Left ventricle myocardium inferior (tissue), 1 donor: ENCODE measurements at regions not wholly inside any gene's neighbourhood (a gene's known extent, or its start where the extent isn't known, plus 50 kb on each side); places are given as distances from the start of the nearest gene placed in this dataset.
A peak's percentile ranks its signal among the peaks of the same experiment; 100 is the strongest.
"Not testable (repeated sequence)": the region's sequence is repeated elsewhere in the genome, so short reads cannot be mapped to it uniquely, and the experiment has no call there.

Source experiments
- DNase-seq: peaks from one replicate; pipeline ENCODE4 v3.0.0-alpha.2; 2020
- H3K27ac ChIP-seq: fragments of 200-600 bp; replicated peaks from 2 replicates; pipeline ENCODE4 v1.8.0; 2021
- H3K27me3 ChIP-seq: fragments of 200-600 bp; 2 replicates; pipeline ENCODE4 v1.8.0; 2021; ENCODE audit warnings: low read depth
- H3K36me3 ChIP-seq: fragments of 200-600 bp; 2 replicates; pipeline ENCODE4 v1.8.0; 2021
- H3K4me1 ChIP-seq: fragments of 200-600 bp; 2 replicates; pipeline ENCODE4 v1.8.0; 2021
- H3K4me3 ChIP-seq: fragments of 200-600 bp; 2 replicates; pipeline ENCODE4 v1.8.0; 2021; ENCODE audit warnings: mild to moderate bottlenecking, moderate library complexity
- H3K9me3 ChIP-seq: fragments of 200-600 bp; replicated peaks from 2 replicates; pipeline ENCODE4 v1.8.0; 2021
- CTCF ChIP-seq: fragments of 200-600 bp; IDR thresholded peaks from 2 replicates; pipeline ENCODE4 v1.8.0; 2021; ENCODE audit warnings: antibody characterized with exemption, mild to moderate bottlenecking, borderline replicate concordance
- intact Hi-C: fragments of 100-400 bp; cut with micrococcal nuclease; formaldehyde crosslinking; loops from one replicate; pipeline ENCODE4 v1.11.0; 2022
- donor health status: DM: no; HTN: yes; CAD: no; lungs with severe emphysema.

GRCh38 chrX:55907968-55908607 lies 190.5 kb downstream of the RRAGB start:
- Histone ChIP-seq H3K4me3 (peak overlapping the region; percentile 75), H3K27me3 (no peaks in the 10 kb centered on the region), H3K36me3 (no peaks in the 10 kb centered on the region), H3K9me3 (no peaks in the 10 kb centered on the region), H3K27ac (peak overlapping the region; percentile 73), H3K4me1 (no peaks in the 10 kb centered on the region)
- DNase-seq, result peak; percentile 33
- intact Hi-C loops, result no loop called here
- peak; percentile 64 for TF ChIP-seq CTCF

GRCh38 chrX:55908661-55909212 lies 191.2 kb downstream of the RRAGB start:
- intact Hi-C loops, result no loop called here
- peak overlapping the region; percentile 75 for H3K4me3 ChIP-seq
- no peaks in the 10 kb centered on the region for H3K9me3 ChIP-seq
- DNase-seq, result no peak
- H3K27ac ChIP-seq, result peak overlapping the region; percentile 73
- TF ChIP-seq CTCF, result no peak
- no peaks in the 10 kb centered on the region for H3K27me3 ChIP-seq
- H3K4me1 ChIP-seq, result no peaks in the 10 kb centered on the region
- no peaks in the 10 kb centered on the region for H3K36me3 ChIP-seq

- no peak for TF ChIP-seq CTCF
- Histone ChIP-seq H3K27ac (no peak overlapping the region), H3K27me3 (no peaks in the 10 kb centered on the region), H3K9me3 (peaks cover 11% of the 10 kb centered on the region), H3K36me3 (no peaks in the 10 kb centered on the region), H3K4me1 (no peaks in the 10 kb centered on the region), H3K4me3 (no peak overlapping the region)
- no peak for DNase-seq
- intact Hi-C loops, result no loop called here
These were observed 202.0 kb downstream of the RRAGB start for GRCh38 chrX:55919367-55920221.

- Histone ChIP-seq H3K27ac (no peak overlapping the region), H3K4me3 (no peak overlapping the region), H3K27me3 (no peaks in the 10 kb centered on the region), H3K4me1 (no peaks in the 10 kb centered on the region), H3K36me3 (no peaks in the 10 kb centered on the region), H3K9me3 (peaks cover 15% of the 10 kb centered on the region)
- intact Hi-C loops, result no loop called here
- no peak for TF ChIP-seq CTCF
- no peak for DNase-seq
These were observed 207.0 kb downstream of the RRAGB start for GRCh38 chrX:55924574-55924973.

GRCh38 chrX:55928529-55928928 lies 211.0 kb downstream of the RRAGB start:
- H3K27ac ChIP-seq, intact Hi-C loops, DNase-seq: not testable (repeated sequence)

More at GRCh38 chrX:55928529-55928928, 211.0 kb downstream of the RRAGB start:
- H3K9me3 ChIP-seq, result peaks cover 17% of the 10 kb centered on the region
- H3K36me3 ChIP-seq, H3K27me3 ChIP-seq, H3K4me3 ChIP-seq, H3K4me1 ChIP-seq: not testable (repeated sequence)
